Activated CD4-positive, alpha-beta T cell treated with anti-CD3 and anti-CD28 coated beads for 36 hours (primary cell): ENCODE measurements at regions not wholly inside any gene's neighbourhood (a gene's known extent, or its start where the extent isn't known, plus 50 kb on each side); places are given as distances from the start of the nearest gene placed in this dataset.

Experiments
- ATAC-seq: fragments of 200-7000 bp; cut with Tn5 transposase; one replicate; pipeline ENCODE4 v1.10.0; 2021; ENCODE audit warnings: mild to moderate bottlenecking, moderate library complexity
- CTCF ChIA-PET: fragments of 350-600 bp; sonication (Branson Sonifier 250); formaldehyde crosslinking; loops from one replicate; lab custom pipeline; 2021; ENCODE audit warnings: antibody characterized with exemption; lab: Charles Lee
- POLR2A ChIA-PET: fragments of 350-600 bp; sonication (Branson Sonifier 250); formaldehyde crosslinking; loops from one replicate; lab custom pipeline; 2021; ENCODE audit warnings: antibody characterized with exemption, inconsistent platforms; lab: Charles Lee
- DNase-seq: peaks from one replicate; pipeline ENCODE4 v3.0.0-alpha.2; 2020
- H3K27ac Mint-ChIP-seq: one replicate; pipeline ENCODE4 v1.8.0; 2021; ENCODE audit warnings: mixed read lengths
- H3K27me3 Mint-ChIP-seq: one replicate; pipeline ENCODE4 v1.8.0; 2021; ENCODE audit warnings: mixed read lengths
- H3K36me3 Mint-ChIP-seq: one replicate; pipeline ENCODE4 v1.8.0; 2021; ENCODE audit warnings: low read depth, mixed read lengths
- H3K4me1 Mint-ChIP-seq: one replicate; pipeline ENCODE4 v1.8.0; 2021; ENCODE audit warnings: mixed read lengths
- H3K4me3 Mint-ChIP-seq: one replicate; pipeline ENCODE4 v1.8.0; 2021; ENCODE audit warnings: mild to moderate bottlenecking, moderate library complexity, mixed read lengths
- H3K9me3 Mint-ChIP-seq: one replicate; pipeline ENCODE4 v1.8.0; 2021; ENCODE audit warnings: low read depth, mixed read lengths
- intact Hi-C, 2 experiments: fragments of 100-400 bp; cut with DNase I in 1 of 2; cut with micrococcal nuclease in 1 of 2; formaldehyde crosslinking; loops; one replicate each; pipeline versions ENCODE4 v1.14.2 to v1.15.1; 2022 to 2024; cut with DNase I, micrococcal nuclease

DNA sequence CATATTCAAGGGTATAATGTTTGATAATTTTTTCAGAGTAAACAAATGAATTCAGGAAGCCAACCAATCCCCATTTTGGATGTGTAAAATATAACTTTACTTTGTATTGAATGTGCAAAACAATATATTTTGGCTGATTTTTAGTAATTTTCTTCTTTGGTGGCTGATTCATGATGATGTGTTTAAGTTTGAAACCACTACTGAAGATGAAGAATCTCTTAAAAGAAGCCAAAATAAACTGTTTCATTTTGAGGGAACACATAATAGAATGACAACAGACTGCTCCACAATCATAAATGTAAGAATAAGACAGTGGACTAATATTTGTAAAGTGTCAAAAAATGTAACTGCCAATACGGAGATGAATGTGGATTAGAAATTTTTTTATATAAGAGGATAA lies 52.5 kb upstream of the TRIM43 start:
- H3K27ac Mint-ChIP-seq, result no peak overlapping the region
- peaks cover 14% of the 10 kb centered on the region for H3K4me1 Mint-ChIP-seq
- DNase-seq (no peak), ATAC-seq (peak; percentile 26)
- no peak overlapping the region for H3K4me3 Mint-ChIP-seq
- peaks cover 13% of the 10 kb centered on the region for H3K9me3 Mint-ChIP-seq
- H3K36me3 Mint-ChIP-seq, result peaks cover 4% of the 10 kb centered on the region
- intact Hi-C loops, result loop anchor here (1.0 kb wide), 2 partner anchors 8 to 9 kb away; no protein-coding TSS in a partner anchor
- CTCF ChIA-PET, result no interaction called here
- H3K27me3 Mint-ChIP-seq, result peaks cover 2% of the 10 kb centered on the region
- POLR2A ChIA-PET, result no interaction called here

DNA sequence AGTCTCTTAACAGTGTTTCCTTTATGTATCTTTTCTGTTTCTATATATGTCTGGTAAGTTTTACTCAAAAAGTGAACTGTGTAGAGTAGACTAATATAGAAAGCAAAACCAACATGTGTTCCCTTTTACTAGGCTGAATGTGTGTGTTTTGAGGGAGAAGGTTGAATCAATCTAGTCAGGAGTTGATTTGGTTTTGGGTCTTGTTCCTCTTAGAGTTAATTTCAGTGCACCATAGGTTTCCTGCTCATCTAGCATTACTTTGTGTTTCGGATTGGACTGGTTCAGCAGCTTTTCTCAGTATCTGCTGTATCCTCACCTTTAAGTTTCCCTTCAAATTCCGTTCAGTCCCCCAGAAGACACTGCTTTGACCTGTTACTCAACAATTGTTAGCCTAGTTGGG lies 52.0 kb upstream of the TRIM43 start:
- ATAC-seq (peak; percentile 36), DNase-seq (no peak)
- peaks cover 4% of the 10 kb centered on the region for H3K36me3 Mint-ChIP-seq
- peaks cover 14% of the 10 kb centered on the region for H3K4me1 Mint-ChIP-seq
- peaks cover 2% of the 10 kb centered on the region for H3K27me3 Mint-ChIP-seq
- no peak overlapping the region for H3K4me3 Mint-ChIP-seq
- POLR2A ChIA-PET, result no interaction called here
- peak overlapping the region; percentile 69 for H3K27ac Mint-ChIP-seq
- CTCF ChIA-PET, result no interaction called here
- peaks cover 13% of the 10 kb centered on the region for H3K9me3 Mint-ChIP-seq
- intact Hi-C loops, result loop anchor here (1.0 kb wide), 2 partner anchors 9 to 10 kb away; no protein-coding TSS in a partner anchor
